ENCODE measurements at regions not wholly inside any gene's neighbourhood (a gene's known extent, or its start where the extent isn't known, plus 50 kb on each side); places are given as distances from the start of the nearest gene placed in this dataset.

GRCh38 chr14:83733670-83734069 is 1796.3 kb upstream of the FLRT2 start:
- DNase-seq (ENCODE audit: low read depth), result no peak
- TF ChIP-seq CTCF (IDR thresholded peaks at IDR 0.05; ENCODE audit: control insufficient read depth, insufficient read depth, low read depth, low read length, missing control alignments), result no peak
- H3K4me3 ChIP-seq (ENCODE audit: control insufficient read depth, low read depth, low read length), result no peak overlapping the region

DNA sequence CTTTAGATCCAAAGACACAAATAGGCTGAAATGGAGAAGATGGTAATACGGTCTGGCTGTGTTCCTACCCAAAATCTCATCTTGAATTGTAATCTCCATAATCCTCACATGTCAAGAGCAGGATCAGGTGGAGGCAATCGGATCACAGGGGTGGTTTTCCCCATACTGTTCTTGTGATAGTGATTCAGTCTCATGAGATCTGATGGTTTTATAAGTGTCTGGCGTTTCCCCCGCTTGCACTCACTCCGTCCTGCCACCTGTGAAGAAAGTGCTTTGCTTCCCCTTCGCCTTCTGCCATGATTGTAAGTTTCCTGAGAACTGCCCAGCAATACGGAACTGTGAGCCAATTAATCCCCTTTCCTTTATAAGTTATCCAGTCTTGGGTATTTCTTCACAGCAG is 1795.5 kb upstream of the FLRT2 start:
- TF ChIP-seq CTCF (IDR thresholded peaks at IDR 0.05; ENCODE audit: control insufficient read depth, insufficient read depth, low read depth, low read length, missing control alignments), result no peak
- no peak for DNase-seq (ENCODE audit: low read depth)
- H3K4me3 ChIP-seq (ENCODE audit: control insufficient read depth, low read depth, low read length), result no peak overlapping the region

- no peak overlapping the region for H3K4me3 ChIP-seq (ENCODE audit: control insufficient read depth, low read depth, low read length)
- TF ChIP-seq CTCF (IDR thresholded peaks at IDR 0.05; ENCODE audit: control insufficient read depth, insufficient read depth, low read depth, low read length, missing control alignments), result no peak
- DNase-seq (ENCODE audit: low read depth), result no peak
These were observed 1788.7 kb upstream of the FLRT2 start for GRCh38 chr14:83741269-83741668.

GRCh38 chr14:83744224-83744623 is 1785.7 kb upstream of the FLRT2 start:
- no peak overlapping the region for H3K4me3 ChIP-seq (ENCODE audit: control insufficient read depth, low read depth, low read length)
- no peak for DNase-seq (ENCODE audit: low read depth)
- TF ChIP-seq CTCF (IDR thresholded peaks at IDR 0.05; ENCODE audit: control insufficient read depth, insufficient read depth, low read depth, low read length, missing control alignments), result no peak

- TF ChIP-seq CTCF (IDR thresholded peaks at IDR 0.05; ENCODE audit: control insufficient read depth, insufficient read depth, low read depth, low read length, missing control alignments), result no peak
- H3K4me3 ChIP-seq (ENCODE audit: control insufficient read depth, low read depth, low read length), result no peak overlapping the region
- DNase-seq (ENCODE audit: low read depth), result no peak
These were observed 1785.1 kb upstream of the FLRT2 start for GRCh38 chr14:83744891-83745290.

DNA sequence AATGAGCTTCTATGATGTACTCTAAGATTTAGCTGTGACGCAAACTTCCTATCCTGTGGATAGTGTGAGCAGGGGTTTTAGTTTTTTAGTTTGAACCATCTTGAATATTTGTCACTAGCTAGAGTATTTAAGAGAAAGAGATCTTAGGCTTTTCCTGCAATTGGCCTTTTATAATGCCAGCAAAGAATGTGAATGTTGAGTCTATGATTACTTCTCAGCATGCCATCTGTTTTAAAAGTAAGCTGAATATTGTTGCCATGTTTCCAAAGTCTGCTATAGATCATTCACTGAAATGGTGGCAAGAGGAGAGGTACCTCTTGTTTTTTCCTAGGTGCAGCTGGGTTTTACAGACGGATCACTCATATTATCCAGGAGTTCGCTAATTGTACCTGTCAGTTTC is 1783.6 kb upstream of the FLRT2 start:
- DNase-seq (ENCODE audit: low read depth), result no peak
- H3K4me3 ChIP-seq (ENCODE audit: control insufficient read depth, low read depth, low read length), result no peak overlapping the region
- no peak for TF ChIP-seq CTCF (IDR thresholded peaks at IDR 0.05; ENCODE audit: control insufficient read depth, insufficient read depth, low read depth, low read length, missing control alignments)

DNA sequence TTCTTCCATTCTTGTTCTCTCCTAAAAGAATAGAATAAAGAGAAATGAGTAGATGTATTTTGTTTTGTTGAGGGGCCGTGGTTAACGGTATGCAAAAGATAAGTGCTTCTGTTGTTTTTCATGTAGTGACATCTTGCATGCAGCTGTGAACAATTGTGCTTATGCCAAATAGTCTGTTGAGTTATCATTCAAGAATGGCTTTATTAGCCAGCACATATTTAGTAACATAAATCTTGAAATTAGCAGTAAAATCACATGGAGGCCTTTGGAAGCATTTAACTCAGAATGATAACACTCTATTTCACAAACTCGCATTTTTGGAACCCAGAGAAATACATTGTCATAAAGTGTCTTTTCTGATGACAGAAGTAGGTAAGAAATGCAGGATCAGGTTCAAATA is 1772.0 kb upstream of the FLRT2 start:
- no peak for DNase-seq (ENCODE audit: low read depth)
- no peak for TF ChIP-seq CTCF (IDR thresholded peaks at IDR 0.05; ENCODE audit: control insufficient read depth, insufficient read depth, low read depth, low read length, missing control alignments)
- H3K4me3 ChIP-seq (ENCODE audit: control insufficient read depth, low read depth, low read length), result no peak overlapping the region
